C1 segment of cervical spinal cord (tissue), 14 donors: ENCODE measurements at regions not wholly inside any gene's neighbourhood (a gene's known extent, or its start where the extent isn't known, plus 50 kb on each side); places are given as distances from the start of the nearest gene placed in this dataset.

Experiments
- DNase-seq, 14 donors: peaks; one replicate each; lab custom pipeline; 2025; lab: John Stamatoyannopoulos, UW

DNA sequence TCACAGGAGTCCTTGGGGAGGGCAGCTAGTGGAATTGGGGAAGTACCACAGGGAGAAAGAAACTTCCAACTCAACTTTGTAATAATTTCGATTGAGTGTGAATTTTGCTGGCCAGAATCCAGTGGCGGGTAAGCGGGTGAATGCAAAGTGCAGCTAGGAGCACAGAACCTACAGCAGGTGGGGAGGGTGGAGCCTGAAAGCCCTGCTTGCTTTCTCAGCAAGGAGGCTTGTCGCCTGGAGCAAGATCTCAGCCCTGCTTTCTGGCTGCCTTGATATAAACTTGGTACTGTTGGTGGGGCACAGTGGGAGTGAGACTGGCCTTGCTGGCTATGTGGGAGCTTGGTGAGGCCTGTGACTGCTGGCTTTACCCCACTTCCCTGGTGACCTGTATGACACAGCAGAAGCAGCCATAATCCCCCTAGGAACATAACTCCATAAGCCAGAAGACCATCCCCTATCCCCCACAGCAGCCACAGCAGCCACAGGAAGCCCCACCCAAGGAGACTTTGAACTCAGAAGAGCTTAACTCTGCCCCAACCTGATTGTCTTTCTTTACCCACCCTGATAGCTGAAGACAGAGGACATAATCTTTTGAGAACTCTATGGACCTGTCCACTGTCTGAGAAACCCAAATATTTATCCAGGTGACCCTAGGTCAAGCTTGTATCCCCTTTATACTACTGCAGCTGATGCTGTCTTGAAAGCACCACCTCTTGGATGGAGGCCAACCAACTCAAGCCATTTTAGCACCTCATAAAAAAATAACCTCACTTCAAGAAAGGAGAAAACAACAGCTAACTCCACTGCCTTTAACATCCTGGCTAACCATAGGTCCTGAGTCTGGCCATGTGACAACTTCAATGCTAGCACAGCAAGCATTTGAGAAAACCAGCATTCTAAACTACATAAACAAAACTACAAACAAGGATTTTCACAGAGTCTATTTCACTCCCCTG lies 87.2 kb upstream of the PDE5A start:
- DNase-seq: no peak

- no peak for DNase-seq
These were observed 80.8 kb upstream of the PDE5A start for GRCh38 chr4:119709418-119709817.

DNA sequence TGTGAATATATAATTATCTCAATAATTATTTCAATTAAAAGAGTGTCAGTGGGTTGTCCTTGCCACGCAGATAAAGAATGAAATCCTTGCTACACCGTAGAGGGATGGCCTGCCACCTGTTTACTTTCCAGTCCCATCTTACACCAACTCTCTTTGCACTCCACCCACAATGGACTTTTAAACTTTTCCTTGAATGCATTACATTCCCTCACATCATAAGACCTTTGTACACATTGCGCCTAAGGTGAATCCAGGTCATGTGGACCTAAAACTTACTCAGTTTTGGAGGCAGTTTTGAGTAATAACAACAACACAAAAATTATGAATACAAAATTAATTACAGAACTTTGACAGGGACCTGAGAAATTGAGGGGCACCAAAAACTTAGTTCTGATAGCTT lies 78.7 kb upstream of the PDE5A start:
- no peak for DNase-seq

DNA sequence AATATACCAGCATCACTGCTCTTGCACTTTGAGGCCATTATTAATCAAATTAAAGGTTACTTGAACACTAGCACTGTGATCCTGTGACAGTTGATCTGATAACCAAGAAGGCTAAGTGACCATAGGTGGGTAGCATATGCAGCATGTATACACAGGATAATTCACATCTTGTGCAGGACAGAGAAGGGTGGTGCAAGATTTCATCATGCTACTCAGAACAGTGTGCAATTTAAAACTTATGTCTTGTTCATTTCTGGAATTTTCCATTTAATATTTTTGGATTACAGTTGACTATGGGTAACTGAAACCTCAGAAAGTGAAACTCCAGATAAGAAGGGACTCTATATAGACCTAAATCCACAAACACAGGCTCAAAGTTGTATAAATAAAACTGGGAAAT lies 78.2 kb upstream of the PDE5A start:
- no peak for DNase-seq

DNA sequence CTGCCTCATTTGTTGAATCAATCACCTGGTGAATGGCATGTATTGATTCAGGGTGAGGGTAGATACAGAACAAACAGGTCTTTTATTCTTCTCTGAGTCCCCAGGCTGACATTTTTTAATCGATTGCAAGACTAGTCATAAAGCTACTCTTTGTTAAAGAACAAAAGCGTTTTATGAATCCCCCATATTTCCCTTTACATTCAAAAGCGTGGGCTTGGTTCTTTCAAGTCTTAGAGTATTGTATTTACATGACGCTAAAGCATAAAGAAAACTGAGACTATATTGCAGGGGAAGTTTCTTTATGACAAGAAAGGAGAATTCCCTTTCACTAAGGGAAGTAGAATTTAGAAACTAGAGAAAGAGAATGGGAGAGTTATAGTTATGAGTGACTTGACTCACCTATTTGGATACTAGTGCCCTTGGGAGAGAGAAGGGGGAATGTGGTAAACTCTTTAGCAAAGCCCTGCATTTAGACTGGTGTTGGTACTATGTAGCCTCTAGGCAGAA lies 69.3 kb upstream of the PDE5A start:
- no peak for DNase-seq

DNA sequence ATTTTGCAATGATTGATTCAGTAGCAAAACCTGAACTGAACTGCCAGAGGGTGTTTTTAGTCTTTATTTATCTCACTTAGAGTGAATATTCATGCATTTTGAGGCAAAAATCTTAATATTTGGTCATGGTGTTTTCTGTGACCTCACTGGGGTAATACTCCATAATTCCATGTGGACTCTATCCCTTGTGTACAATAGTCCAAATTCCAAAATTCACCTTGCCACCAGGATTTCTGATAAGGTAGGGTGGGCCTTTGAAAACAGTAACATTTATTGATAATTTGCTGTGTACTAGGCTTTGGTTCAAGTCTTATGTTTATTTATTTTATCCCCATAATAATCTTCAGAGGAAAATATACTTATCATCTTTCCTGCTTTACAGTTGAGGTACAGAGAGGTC lies 68.4 kb upstream of the PDE5A start:
- no peak for DNase-seq

- no peak for DNase-seq
These were observed 66.6 kb upstream of the PDE5A start for GRCh38 chr4:119695216-119695615.

DNA sequence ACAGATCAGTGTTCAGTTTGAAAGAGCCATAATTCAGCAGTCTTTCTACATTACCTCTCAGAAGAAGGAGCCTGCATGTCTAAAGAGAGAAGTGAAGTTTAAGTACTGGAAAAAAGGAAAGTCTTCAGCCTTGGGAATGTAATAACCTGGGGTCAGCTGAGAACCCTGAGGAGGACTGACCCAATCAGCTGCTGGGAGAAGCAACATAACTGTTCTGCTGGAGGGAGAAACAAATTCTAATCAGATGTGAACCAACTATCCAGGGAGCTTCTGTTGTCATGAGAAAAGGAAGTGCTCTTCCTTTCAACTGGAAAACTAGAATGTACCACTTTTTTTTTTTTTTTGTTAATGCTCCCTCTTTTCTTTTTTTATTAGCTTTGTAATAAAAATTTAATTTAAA lies 64.5 kb upstream of the PDE5A start:
- DNase-seq: no peak

GRCh38 chr4:119692001-119692400 lies 63.4 kb upstream of the PDE5A start:
- DNase-seq: no peak

- no peak for DNase-seq
These were observed 62.3 kb upstream of the PDE5A start for GRCh38 chr4:119690871-119691270.

GRCh38 chr4:119688446-119688845 lies 59.8 kb upstream of the PDE5A start:
- DNase-seq: no peak

DNA sequence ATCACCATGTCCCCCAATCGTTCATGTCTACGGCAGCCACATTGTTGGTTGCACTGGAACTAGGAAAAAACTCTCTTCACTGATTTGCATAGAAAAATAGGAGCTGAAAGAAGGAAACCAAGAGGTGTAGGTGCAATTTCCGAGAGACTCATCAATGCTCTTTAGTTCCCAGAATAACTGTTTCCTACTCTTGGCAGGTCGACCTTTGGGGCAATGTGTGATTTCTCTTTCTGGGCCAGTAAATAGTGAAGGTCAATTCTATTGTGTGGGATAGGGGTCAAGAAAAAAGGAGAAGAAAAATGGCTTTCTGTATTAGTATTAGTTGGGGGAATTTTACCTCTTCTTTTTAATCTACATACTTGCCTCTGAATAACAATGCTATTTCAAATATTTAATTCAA lies 55.9 kb upstream of the PDE5A start:
- DNase-seq: no peak

- no peak for DNase-seq
These were observed 54.9 kb upstream of the PDE5A start for GRCh38 chr4:119683518-119683917.

GRCh38 chr4:119682099-119682498 lies 53.5 kb upstream of the PDE5A start:
- DNase-seq: no peak

DNA sequence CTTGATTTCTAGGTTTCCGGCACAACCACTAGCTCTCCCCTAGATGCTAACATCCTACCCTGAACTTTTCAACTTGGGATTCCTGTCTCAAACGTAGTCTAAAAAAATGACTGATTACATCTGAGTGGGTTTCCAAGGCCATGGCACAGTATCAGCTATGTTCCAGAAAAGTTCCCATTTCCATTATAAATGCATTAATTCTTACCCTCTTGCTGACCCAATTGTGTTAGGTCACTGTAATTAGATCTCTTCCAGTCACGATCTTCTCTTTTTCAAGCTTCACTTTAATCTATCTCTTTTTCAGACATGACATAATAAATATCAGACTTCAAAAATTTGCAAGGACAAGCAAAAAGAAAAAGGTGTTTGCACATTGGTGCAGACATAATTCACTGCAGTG lies 50.6 kb upstream of the PDE5A start:
- DNase-seq: no peak

DNA sequence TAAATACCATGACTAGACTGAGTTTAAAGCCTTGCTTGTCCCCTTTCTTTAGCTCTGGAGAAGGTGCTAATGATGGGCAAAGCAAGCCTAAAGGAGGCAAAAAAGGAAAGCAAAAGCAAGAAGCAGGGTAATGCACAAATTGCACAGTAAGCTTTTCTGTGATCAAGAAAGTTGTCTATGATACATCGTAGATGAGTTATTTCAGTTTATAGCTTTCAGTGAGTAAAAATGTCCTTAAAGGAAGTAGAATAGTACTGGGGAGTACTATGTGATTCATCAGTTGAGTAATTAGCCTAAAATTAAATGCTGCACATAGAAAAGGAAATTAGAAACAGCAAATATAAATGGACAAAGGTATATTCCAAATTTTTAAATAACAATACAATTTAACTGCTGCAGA lies 50.2 kb upstream of the PDE5A start:
- DNase-seq: no peak
